ENCODE measurements at regions not wholly inside any gene's neighbourhood (a gene's known extent, or its start where the extent isn't known, plus 50 kb on each side); places are given as distances from the start of the nearest gene placed in this dataset.

- H3K36me3 Mint-ChIP-seq = no peaks in the 10 kb centered on the region
- no peak overlapping the region for H3K4me3 Mint-ChIP-seq
- no peaks in the 10 kb centered on the region for H3K9me3 Mint-ChIP-seq
- no peak overlapping the region for H3K27ac Mint-ChIP-seq
- H3K27me3 Mint-ChIP-seq = no peaks in the 10 kb centered on the region
- H3K4me1 Mint-ChIP-seq = no peaks in the 10 kb centered on the region
Measured at GRCh38 chr1:9473032-9473807, 66.0 kb upstream of the SLC25A33 start.

- H3K27me3 Mint-ChIP-seq = no peaks in the 10 kb centered on the region
- H3K4me1 Mint-ChIP-seq = no peaks in the 10 kb centered on the region
- no peak overlapping the region for H3K4me3 Mint-ChIP-seq
- H3K36me3 Mint-ChIP-seq = no peaks in the 10 kb centered on the region
- no peak overlapping the region for H3K27ac Mint-ChIP-seq
- H3K9me3 Mint-ChIP-seq = no peaks in the 10 kb centered on the region
Measured at GRCh38 chr1:9475061-9475627, 64.1 kb upstream of the SLC25A33 start.

DNA sequence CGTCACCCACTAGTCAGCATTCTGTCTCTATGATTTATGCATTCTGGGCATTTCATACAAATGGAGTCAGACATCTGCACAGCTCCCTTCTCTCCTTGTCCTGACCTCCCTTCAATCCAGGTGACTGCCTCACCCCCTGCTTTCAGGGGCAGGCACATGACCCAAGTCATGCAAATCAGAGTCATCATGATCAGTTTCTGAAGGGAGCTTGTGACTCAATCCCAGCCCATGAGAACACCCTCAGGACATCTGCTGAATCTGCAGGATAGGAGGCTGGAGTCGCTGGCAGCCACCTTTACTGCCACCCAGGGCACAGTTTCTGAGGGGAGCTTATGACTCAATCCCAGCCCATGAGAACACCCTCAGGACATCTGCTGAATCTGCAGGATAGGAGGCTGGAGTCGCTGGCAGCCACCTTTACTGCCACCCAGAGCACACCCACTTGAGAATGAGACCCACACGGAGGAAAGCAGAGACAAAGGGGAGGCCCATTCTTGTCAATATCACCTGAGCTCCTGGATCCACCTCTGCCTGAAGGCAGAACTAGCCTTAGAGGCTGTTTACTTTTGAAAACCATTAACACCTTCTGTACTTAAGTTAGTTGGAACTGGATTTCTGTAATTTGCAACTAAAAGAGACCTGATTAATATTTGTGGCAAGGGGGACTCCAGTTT, 62.3 kb upstream of the SLC25A33 start:
- no peaks in the 10 kb centered on the region for H3K4me1 Mint-ChIP-seq
- H3K27me3 Mint-ChIP-seq = no peaks in the 10 kb centered on the region
- H3K4me3 Mint-ChIP-seq = no peak overlapping the region
- H3K36me3 Mint-ChIP-seq = no peaks in the 10 kb centered on the region
- H3K27ac Mint-ChIP-seq = no peak overlapping the region
- no peaks in the 10 kb centered on the region for H3K9me3 Mint-ChIP-seq

GRCh38 chr1:9477535-9477934, 61.7 kb upstream of the SLC25A33 start:
- H3K9me3 Mint-ChIP-seq = no peaks in the 10 kb centered on the region
- no peaks in the 10 kb centered on the region for H3K27me3 Mint-ChIP-seq
- no peak overlapping the region for H3K4me3 Mint-ChIP-seq

GRCh38 chr1:9478021-9478420, 61.2 kb upstream of the SLC25A33 start:
- Mint-ChIP-seq H3K27ac (no peak overlapping the region), H3K4me3 (no peak overlapping the region), H3K9me3 (no peaks in the 10 kb centered on the region), H3K27me3 (no peaks in the 10 kb centered on the region), H3K4me1 (no peaks in the 10 kb centered on the region), H3K36me3 (no peaks in the 10 kb centered on the region)

More at GRCh38 chr1:9477535-9477934, 61.7 kb upstream of the SLC25A33 start:
- no peaks in the 10 kb centered on the region for H3K36me3 Mint-ChIP-seq
- H3K27ac Mint-ChIP-seq = no peak overlapping the region
- no peaks in the 10 kb centered on the region for H3K4me1 Mint-ChIP-seq

DNA sequence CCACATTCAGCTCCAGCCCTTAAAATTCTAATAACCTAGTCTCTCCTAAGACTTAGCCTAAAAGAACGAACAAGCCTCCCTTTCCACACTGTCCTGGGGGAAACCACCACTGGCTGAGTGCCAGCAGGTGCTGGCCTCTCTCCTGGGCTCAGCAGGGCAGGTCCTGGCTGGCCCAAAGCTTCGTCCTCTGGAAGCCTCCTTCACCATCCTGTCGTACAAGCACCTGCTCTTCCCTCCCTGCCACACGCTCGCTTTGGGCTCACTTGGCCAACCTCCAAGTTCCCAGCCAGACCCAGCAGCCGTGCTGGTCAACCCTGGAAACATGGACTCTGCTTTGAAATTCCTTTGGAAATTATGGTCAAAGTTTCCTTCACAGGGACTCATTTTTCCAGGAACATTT, 58.2 kb upstream of the SLC25A33 start:
- no peak overlapping the region for H3K4me3 Mint-ChIP-seq
- no peaks in the 10 kb centered on the region for H3K9me3 Mint-ChIP-seq
- no peaks in the 10 kb centered on the region for H3K36me3 Mint-ChIP-seq
- H3K27me3 Mint-ChIP-seq = no peaks in the 10 kb centered on the region
- no peaks in the 10 kb centered on the region for H3K4me1 Mint-ChIP-seq
- no peak overlapping the region for H3K27ac Mint-ChIP-seq

DNA sequence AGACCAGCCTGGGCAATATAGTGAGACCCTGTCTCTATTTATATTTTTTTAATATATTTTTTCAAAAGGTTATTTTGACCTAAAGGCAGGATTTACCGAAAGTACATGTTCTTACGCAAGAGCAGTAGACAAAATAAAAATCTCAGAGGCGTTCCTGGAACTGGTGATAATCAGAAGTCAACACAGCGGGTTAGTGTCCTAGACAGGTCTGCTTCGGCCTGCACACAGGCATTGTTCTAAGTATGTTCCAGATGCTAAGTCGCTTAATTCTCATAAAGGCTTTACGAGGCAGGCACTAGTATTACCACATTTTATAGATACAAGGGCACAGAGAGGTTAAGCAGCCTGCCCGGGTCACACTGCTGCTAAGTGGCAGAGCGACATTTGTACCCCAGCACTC, 56.9 kb upstream of the SLC25A33 start:
- H3K4me1 Mint-ChIP-seq = no peaks in the 10 kb centered on the region
- no peak overlapping the region for H3K27ac Mint-ChIP-seq
- no peak overlapping the region for H3K4me3 Mint-ChIP-seq
- H3K36me3 Mint-ChIP-seq = no peaks in the 10 kb centered on the region
- H3K27me3 Mint-ChIP-seq = no peaks in the 10 kb centered on the region
- H3K9me3 Mint-ChIP-seq = no peaks in the 10 kb centered on the region

DNA sequence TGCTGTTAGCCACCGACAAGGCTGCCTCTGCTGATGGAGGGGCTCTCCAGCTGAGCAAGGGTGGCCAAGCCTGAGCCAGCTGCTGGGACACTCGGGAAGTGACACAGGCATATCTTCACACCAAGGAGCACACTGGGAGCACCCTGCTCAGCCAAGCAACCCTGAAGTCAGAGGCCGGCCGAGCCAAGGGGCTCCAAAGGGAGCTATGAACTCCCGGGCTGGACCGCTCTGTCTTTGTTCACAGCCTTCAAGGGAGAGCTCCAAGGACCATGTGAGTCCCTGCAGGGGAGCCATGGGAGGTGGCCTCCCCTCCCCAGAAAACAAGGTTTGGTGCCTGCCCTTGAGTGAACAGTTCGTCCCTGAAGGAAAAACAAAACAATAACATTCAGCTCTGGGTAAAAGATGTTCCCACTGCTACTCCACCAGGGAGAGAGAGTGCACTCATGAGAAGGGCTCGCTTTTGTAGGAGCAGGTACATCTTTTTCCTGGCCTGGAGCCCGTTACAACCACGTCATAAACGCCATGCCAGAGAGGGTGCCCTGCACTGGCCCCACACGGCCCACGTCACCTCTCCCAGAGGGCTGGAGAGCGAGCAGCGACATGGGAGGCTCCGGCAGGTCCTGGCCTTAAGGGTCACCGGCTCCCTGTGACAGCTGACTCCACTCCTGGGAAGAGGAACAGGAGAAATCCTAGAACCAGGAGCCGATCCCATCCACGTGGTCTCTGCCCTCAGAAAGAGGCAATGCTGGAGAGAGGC, 56.3 kb upstream of the SLC25A33 start:
- H3K27me3 Mint-ChIP-seq = no peaks in the 10 kb centered on the region
- no peak overlapping the region for H3K27ac Mint-ChIP-seq
- no peaks in the 10 kb centered on the region for H3K36me3 Mint-ChIP-seq
- no peaks in the 10 kb centered on the region for H3K4me1 Mint-ChIP-seq
- no peaks in the 10 kb centered on the region for H3K9me3 Mint-ChIP-seq
- H3K4me3 Mint-ChIP-seq = no peak overlapping the region

GRCh38 chr1:9486466-9487140, 52.7 kb upstream of the SLC25A33 start:
- H3K4me1 Mint-ChIP-seq = peaks cover 3% of the 10 kb centered on the region
- H3K4me3 Mint-ChIP-seq = no peak overlapping the region
- no peaks in the 10 kb centered on the region for H3K9me3 Mint-ChIP-seq
- H3K27ac Mint-ChIP-seq = no peak overlapping the region
- no peaks in the 10 kb centered on the region for H3K36me3 Mint-ChIP-seq
- H3K27me3 Mint-ChIP-seq = no peaks in the 10 kb centered on the region
